HUES48 (cell line): ENCODE measurements at regions not wholly inside any gene's neighbourhood (a gene's known extent, or its start where the extent isn't known, plus 50 kb on each side); places are given as distances from the start of the nearest gene placed in this dataset.

Source experiments
- H3K27ac ChIP-seq: one replicate; pipeline ENCODE4 v1.7.0; 2013; ENCODE audit warnings: low read depth, low read length, inconsistent platforms
- H3K27me3 ChIP-seq: 2 replicates; pipeline ENCODE4 v1.6.1; 2013; ENCODE audit warnings: mild to moderate bottlenecking, low read length; ENCODE audit not compliant: control insufficient read depth, insufficient read depth
- H3K36me3 ChIP-seq: 2 replicates; pipeline ENCODE4 v1.6.1; 2013; ENCODE audit warnings: low read length; ENCODE audit not compliant: control insufficient read depth, insufficient read depth
- H3K4me1 ChIP-seq: 2 replicates; pipeline ENCODE4 v1.6.1; 2013; ENCODE audit warnings: mild to moderate bottlenecking, low read length; ENCODE audit not compliant: control insufficient read depth, insufficient read depth
- H3K4me3 ChIP-seq: 2 replicates; pipeline ENCODE4 v1.5.1; 2013; ENCODE audit warnings: mild to moderate bottlenecking, low read depth, low read length
- H3K9ac ChIP-seq: 2 replicates; pipeline ENCODE4 v1.6.1; 2013; ENCODE audit warnings: mild to moderate bottlenecking, low read depth, low read length, moderate library complexity
- H3K9me3 ChIP-seq: 2 replicates; pipeline ENCODE4 v1.6.1; 2013; ENCODE audit warnings: low read length; ENCODE audit not compliant: control insufficient read depth, insufficient read depth

DNA sequence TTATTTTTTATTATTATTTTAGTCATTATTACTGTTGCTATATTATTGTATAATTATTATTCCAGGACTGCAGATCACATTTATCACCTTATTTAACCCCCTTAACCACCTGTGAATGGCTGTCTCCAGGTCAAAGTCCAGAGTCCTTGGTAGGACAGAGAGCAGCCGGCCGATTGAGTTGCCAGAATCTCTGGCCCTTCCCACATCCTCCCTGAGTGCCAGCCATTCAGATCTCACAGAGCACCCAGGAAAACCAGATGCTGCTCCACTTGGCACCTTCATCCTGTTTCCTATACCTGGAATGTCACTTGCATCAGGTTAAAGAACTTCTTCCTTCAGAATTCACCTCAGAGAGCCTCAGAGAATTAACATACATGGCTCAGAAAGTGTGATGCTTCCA is 101.1 kb downstream of the ELAPOR2 start:
- Histone ChIP-seq H3K9ac (no peak overlapping the region), H3K27ac (no peak overlapping the region), H3K36me3 (no peaks in the 10 kb centered on the region), H3K27me3 (no peaks in the 10 kb centered on the region), H3K9me3 (0 out of 2 replicates have a peak, but pooled peaks cover 6% of the 10 kb centered on the region), H3K4me1 (peaks cover 18% of the 10 kb centered on the region), H3K4me3 (no peak overlapping the region)

DNA sequence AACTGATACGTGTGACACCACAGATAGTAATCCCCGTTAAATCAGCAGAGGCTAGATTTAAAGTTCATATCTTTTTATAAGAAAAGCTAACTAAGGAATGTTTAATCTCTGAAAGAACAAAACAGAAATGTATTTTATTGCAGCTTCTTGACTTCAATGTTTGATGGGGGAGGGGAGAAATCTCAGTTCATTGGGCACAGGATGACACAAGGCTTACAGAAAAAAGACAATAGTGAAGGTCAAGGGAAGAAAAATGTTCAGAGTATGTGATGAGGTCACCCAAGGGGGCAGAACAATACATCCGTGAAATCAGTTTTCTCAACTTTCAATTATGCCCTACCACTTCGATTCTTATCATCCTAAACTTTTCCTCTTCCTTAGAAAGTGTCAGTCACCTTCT is 102.9 kb downstream of the ELAPOR2 start:
- 0 out of 2 replicates have a peak, but pooled peaks cover 6% of the 10 kb centered on the region for H3K9me3 ChIP-seq
- H3K27me3 ChIP-seq = no peaks in the 10 kb centered on the region
- H3K27ac ChIP-seq = no peak overlapping the region
- peaks cover 16% of the 10 kb centered on the region; the same call in 1 of the 2 replicates for H3K4me1 ChIP-seq
- no peak overlapping the region for H3K4me3 ChIP-seq
- H3K9ac ChIP-seq = no peak overlapping the region
- no peaks in the 10 kb centered on the region for H3K36me3 ChIP-seq

DNA sequence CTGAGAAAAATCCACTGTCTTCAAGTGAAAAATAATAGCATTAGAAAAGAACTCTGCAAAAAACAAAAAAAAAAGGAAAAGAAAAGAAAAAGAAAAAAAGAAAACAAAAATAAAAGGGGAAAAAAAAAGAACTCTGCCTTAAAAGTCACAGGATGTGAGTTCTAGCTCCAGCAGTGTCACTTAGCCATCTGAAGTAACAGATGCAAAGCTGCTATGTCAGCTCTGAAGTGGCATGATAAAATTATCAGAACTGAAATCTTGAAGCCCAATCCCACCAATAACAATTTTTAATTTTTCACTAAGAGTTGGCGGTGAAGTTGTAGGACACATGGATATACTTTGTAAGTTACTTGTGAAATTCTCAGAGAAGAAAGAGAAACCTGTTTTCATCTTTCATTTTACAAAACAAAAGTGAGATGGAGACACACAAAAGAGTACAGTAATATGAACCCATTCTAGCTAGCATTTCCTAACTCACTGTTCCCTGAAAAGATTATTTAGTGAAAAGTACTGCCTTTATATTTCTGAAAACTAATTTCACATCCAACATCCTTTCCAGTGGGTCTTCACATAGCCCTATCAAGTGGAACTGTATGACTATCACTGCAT is 103.5 kb downstream of the ELAPOR2 start:
- Histone ChIP-seq H3K27me3 (no peaks in the 10 kb centered on the region), H3K9me3 (0 out of 2 replicates have a peak, but pooled peaks cover 6% of the 10 kb centered on the region), H3K36me3 (no peaks in the 10 kb centered on the region), H3K9ac (no peak overlapping the region), H3K4me3 (no peak overlapping the region), H3K4me1 (peaks cover 16% of the 10 kb centered on the region; the same call in 1 of the 2 replicates), H3K27ac (no peak overlapping the region)

DNA sequence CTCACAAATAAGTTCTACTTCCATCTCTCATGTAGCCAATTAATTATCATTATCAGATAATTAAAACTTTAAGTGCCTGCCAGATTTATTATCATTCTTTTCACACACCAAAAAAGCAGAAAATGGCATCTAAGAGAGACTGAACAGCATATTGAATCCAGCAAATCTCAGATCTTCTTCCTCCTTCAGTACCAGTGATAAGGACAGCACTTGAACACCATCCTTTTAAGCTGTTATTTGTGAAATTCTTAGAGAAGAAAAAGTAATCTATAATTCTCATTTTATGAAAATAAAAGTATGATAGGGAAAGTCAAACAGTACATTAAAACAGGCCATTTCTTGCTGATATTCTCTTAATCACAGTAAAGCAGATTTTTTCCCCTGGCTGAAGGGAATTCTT is 104.5 kb downstream of the ELAPOR2 start:
- H3K27ac ChIP-seq = no peak overlapping the region
- 0 out of 2 replicates have a peak, but pooled peaks cover 6% of the 10 kb centered on the region for H3K9me3 ChIP-seq
- no peaks in the 10 kb centered on the region for H3K36me3 ChIP-seq
- H3K27me3 ChIP-seq = no peaks in the 10 kb centered on the region
- H3K4me3 ChIP-seq = no peak overlapping the region
- H3K4me1 ChIP-seq = peaks cover 16% of the 10 kb centered on the region; the same call in 1 of the 2 replicates
- no peak overlapping the region for H3K9ac ChIP-seq

DNA sequence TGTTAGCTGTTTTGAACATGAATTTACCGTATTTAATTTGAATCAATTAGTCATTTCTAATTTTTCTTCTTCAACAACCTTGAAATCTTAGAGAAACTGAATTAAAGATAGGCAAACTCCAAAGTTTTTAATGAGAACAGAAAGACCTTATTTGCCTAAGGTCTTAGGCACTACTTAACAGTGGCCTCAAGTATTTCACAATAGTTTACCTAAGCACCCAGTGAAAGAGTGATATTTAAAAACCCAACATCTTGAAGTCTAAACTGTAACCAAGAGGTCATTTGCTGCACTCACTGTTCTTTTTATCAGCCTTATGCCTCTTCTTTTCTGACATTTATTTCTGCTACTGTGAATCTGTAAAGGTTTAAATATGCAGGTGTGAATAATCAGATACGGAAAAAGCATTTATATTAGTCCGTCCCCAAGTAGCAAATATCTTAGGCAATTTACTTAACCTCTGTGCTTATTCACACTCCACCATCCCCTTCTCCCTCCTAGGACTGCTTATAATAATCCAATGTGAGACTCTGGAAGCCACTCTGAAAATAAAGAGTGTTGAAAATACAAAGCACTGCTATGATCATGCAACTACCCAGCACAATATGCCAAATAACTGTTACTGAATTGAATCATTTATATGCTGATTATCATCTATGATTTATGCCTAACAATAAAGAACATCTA is 105.7 kb downstream of the ELAPOR2 start:
- no peaks in the 10 kb centered on the region for H3K9me3 ChIP-seq
- H3K9ac ChIP-seq = no peak overlapping the region
- H3K27ac ChIP-seq = no peak overlapping the region
- no peak overlapping the region for H3K4me3 ChIP-seq
- H3K4me1 ChIP-seq = peaks cover 23% of the 10 kb centered on the region
- no peaks in the 10 kb centered on the region for H3K36me3 ChIP-seq
- H3K27me3 ChIP-seq = no peaks in the 10 kb centered on the region

DNA sequence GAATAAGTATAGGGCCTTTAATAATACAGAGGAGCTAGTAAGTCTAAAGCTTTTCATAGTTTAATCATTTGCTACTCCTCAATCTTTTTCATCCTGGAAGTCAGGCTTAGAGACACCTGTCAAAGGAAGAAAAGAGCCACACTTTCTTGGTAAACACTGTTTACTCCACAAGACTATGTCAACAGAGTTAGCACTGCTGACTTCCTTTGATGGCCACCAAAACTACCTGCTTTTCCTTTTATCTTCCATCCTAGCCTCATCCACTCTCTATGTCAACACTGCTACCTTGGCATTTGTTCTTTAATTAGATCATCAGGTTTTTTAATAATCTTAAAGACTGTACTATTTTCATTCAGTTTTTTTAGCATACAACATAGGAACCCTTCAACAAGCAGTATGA is 106.2 kb downstream of the ELAPOR2 start:
- no peaks in the 10 kb centered on the region for H3K9me3 ChIP-seq
- H3K4me3 ChIP-seq = no peak overlapping the region
- H3K4me1 ChIP-seq = peaks cover 26% of the 10 kb centered on the region
- H3K27ac ChIP-seq = no peak overlapping the region
- no peak overlapping the region for H3K9ac ChIP-seq
- no peaks in the 10 kb centered on the region for H3K27me3 ChIP-seq
- no peaks in the 10 kb centered on the region for H3K36me3 ChIP-seq

DNA sequence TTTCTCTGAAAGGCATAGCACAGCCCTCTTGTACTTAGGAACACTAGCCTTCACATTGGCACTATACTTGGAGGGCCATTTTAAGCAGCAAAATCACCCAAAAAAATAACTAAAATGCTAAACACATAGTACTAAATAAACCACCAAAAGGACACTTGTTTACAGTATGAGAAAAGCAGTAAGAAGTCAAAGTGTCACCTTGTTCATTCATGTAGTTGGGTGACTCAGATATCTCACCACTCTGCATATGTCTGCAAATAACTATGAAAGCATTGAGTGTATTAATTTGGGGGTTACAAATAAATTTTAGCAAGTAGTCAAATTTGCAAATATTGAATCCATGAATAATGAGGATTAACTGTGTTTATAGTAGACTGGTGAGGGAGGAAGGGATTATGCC is 107.6 kb downstream of the ELAPOR2 start:
- Histone ChIP-seq H3K36me3 (no peaks in the 10 kb centered on the region), H3K4me3 (no peak overlapping the region), H3K9ac (no peak overlapping the region), H3K9me3 (no peaks in the 10 kb centered on the region), H3K27ac (no peak overlapping the region), H3K4me1 (peaks cover 37% of the 10 kb centered on the region), H3K27me3 (no peaks in the 10 kb centered on the region)

DNA sequence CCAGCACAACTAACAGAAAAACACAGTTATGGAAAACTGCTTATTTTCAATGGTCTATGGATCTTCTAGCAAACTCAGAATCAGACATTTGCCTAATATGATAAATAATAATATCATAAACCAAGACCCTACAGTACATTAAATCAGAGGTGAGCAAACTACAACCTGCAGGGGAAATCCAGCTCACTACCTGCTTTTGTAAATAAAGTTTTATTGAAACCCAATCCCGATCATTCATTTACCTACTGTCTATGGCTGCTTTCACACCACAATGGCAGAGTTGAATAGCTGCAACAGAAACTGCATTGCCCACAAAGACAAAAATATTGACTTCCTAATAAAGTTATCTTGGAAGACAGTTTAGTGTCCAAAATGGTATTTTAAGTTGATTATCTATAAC is 108.5 kb downstream of the ELAPOR2 start:
- no peak overlapping the region for H3K4me3 ChIP-seq
- no peaks in the 10 kb centered on the region for H3K36me3 ChIP-seq
- peaks cover 30% of the 10 kb centered on the region for H3K4me1 ChIP-seq
- no peaks in the 10 kb centered on the region for H3K27me3 ChIP-seq
- no peak overlapping the region for H3K9ac ChIP-seq
- no peak overlapping the region for H3K27ac ChIP-seq
- no peaks in the 10 kb centered on the region for H3K9me3 ChIP-seq

DNA sequence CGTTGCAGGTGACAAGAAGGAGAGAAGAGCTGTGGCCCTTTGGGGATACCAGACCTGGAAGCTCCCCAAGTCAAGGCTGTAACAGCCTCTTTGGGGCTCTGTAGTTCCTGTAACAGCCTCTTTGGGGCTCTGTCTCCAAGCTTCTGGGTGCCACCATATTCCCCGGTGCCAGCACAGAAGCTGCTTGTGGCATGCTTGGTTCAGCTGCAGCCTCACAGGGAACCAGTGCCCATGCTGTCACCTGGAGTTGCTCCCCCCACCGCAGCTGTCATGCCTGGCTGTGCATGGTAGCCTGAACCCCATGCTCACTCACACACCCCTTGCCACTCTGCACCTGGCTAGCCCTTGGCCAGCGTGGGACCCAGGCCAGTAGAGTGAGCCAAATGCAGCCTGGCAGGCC is 109.1 kb downstream of the ELAPOR2 start:
- Histone ChIP-seq H3K9me3 (no peaks in the 10 kb centered on the region), H3K27me3 (no peaks in the 10 kb centered on the region), H3K4me3 (no peak overlapping the region), H3K36me3 (no peaks in the 10 kb centered on the region), H3K27ac (no peak overlapping the region), H3K4me1 (peaks cover 30% of the 10 kb centered on the region), H3K9ac (no peak overlapping the region)

DNA sequence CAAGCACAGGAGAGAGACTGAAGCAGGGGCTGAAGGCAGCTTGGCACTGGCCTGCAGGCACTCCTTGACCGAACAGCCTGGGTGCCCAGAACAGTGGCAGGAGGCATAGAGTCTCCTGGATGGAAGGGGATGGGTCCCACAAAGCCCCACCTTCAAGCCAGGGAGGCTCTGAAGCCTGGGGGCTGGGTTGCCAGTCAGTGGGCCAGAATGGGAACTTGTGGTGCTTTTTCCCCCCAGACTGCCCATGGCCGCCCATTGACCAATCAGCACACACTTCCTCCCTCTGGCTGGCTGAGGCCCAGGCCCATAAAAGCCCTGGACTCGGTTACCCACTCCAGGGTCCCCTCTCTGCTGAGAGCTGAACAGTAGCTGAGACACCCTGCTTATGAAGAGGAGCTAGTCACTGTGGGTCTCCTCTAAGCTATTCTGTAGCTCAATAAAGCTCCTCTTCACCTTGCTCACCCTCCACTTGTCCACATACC is 109.6 kb downstream of the ELAPOR2 start:
- H3K4me1 ChIP-seq = peaks cover 30% of the 10 kb centered on the region
- H3K4me3 ChIP-seq = no peak overlapping the region
- H3K9ac ChIP-seq = no peak overlapping the region
- no peaks in the 10 kb centered on the region for H3K27me3 ChIP-seq
- H3K9me3 ChIP-seq = no peaks in the 10 kb centered on the region
- H3K36me3 ChIP-seq = no peaks in the 10 kb centered on the region
- H3K27ac ChIP-seq = no peak overlapping the region

DNA sequence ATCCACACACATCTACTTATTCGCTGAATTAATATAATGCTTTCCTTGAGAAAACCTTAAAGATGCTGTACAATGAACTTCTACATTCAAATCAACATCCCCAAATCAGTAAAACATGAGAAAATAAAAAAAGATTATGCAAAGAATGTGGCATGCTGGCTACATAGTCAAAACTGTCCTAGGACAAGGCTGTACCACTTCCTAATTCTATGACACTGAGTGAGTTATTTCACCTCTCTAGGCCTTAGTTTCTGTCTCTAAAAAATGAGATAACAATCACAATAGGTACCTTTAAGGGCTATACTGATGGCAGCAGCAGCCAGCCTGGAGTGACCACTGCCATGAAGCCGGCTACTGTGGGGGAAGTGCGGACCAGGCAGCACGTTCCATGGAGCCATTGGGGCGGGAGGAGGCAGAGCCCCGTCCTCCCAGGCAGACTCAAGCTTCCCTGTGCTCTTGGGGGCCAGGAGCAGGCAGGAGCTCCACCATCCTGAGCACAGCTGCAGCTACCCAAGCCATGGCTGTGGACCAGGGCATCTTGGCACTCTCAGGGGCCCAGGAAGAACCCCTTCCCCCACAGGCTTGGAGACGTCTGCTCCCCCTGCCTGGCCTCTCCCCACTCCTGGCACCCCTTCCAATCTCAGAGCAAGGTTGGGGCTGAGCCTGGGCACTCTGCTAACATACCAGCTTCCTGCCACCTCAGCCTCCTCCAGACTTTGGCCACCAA is 110.2 kb downstream of the ELAPOR2 start:
- H3K9me3 ChIP-seq = no peaks in the 10 kb centered on the region
- H3K9ac ChIP-seq = no peak overlapping the region
- H3K27ac ChIP-seq = no peak overlapping the region
- H3K4me1 ChIP-seq = peaks cover 30% of the 10 kb centered on the region
- no peaks in the 10 kb centered on the region for H3K27me3 ChIP-seq
- H3K36me3 ChIP-seq = 0 out of 2 replicates have a peak, but pooled peaks cover under 1% of the 10 kb centered on the region
- no peak overlapping the region for H3K4me3 ChIP-seq
